SK-N-MC (cell line): ENCODE measurements at regions not wholly inside any gene's neighbourhood (a gene's known extent, or its start where the extent isn't known, plus 50 kb on each side); places are given as distances from the start of the nearest gene placed in this dataset.
"Not testable (repeated sequence)": the region's sequence is repeated elsewhere in the genome, so short reads cannot be mapped to it uniquely, and the experiment has no call there.

Experiments used
- EZH2 ChIP-seq: fragments of 200-600 bp; sonication (generic); IDR thresholded peaks from one replicate; pipeline ENCODE4 v1.6.1; 2017; ENCODE audit warnings: antibody characterized with exemption
- POLR2AphosphoS5 ChIP-seq: IDR thresholded peaks from 2 replicates; pipeline ENCODE4 v1.6.1; 2012; ENCODE audit warnings: mild to moderate bottlenecking, low read depth, low read length, borderline replicate concordance

- not testable (repeated sequence) for TF ChIP-seq POLR2AphosphoS5, EZH2
Observed at GRCh38 chr2:91559886-91560614, 2868.6 kb downstream of the RPIA start.
